ENCODE measurements at regions not wholly inside any gene's neighbourhood (a gene's known extent, or its start where the extent isn't known, plus 50 kb on each side); places are given as distances from the start of the nearest gene placed in this dataset.

DNA sequence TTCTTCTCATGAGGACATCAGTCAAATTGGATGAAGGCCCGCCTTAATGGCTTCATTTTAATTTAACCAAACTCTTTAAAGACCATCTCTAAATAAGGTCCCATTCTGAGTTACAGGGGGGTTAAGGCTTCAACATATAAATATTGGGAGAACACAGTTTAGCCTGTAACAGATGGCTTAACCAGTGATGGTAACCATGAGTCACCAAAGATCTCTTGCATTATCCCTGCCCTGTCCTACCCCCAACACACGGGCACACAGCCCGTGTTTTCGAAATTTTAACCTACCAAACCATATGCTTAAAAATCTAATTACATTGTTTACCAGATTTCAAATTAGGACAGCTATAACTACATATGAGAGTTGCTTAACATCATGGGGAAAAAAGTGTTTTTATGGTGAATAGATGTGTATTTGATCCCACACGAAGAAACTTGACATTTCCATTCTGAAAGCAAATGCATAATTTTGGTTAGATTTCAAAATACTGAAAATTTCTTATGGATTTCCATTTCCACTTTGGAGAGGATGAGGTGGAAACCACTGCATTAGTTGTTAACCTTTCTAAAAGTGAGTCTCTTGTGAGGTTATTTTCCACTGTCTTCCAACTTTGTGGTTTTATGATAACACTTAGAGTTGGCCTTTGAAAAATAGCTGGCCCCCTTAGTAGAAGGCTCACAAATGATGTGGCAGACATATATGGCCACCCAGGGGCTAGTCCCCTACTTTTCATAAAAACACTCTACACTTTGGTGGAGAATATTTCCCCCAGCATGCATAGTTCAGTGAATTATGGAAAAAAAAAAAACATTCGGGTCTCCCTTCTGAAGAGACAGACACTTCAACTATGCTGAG is 849.3 kb downstream of the TLE1 start:
- no peak for DNase-seq (ENCODE audit: low read depth)

DNA sequence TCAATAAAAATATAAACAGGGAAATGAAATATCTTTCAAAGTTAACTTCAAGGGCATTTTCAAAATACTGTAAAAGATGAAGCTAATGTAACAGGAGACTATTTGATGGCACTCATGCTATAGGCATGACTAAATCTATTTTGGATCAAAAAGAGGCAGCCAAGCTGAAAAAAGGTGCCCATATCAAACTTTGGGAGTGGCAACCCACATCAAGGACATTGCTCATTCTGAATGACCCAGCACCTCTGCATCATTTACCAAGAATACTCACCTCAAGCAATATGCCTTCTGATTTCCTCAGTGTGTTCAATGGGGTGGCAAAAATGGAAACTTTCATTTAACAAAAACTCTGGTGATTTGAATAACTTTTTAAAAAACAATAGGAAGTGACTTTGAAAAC is 853.3 kb downstream of the TLE1 start:
- no peak for DNase-seq (ENCODE audit: low read depth)

DNA sequence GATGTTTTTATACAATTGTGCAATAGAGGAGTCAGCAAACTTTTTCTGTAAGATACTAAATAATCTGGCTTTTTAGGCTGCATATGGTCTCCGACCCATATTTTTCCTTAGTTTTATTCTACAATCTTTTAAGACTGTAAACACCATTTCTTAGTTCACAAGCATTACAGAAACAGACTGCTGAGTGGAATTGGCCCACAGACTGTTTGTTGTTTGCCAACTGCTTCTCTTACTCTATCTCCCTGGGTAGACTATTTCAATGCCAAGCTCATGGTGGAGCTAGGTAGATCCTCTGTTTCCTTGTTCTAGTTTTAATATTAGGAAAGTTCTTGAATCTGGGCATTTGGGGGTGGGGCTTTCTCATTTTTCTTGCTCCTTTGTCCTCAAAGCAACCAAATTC is 857.6 kb downstream of the TLE1 start:
- DNase-seq (ENCODE audit: low read depth) = no peak

- DNase-seq (ENCODE audit: low read depth) = no peak
Observed at GRCh38 chr9:80811656-80812055, 877.7 kb downstream of the TLE1 start.

- DNase-seq (ENCODE audit: low read depth) = no peak
Observed at GRCh38 chr9:80811003-80811402, 878.3 kb downstream of the TLE1 start.

- no peak for DNase-seq (ENCODE audit: low read depth)
Observed at GRCh38 chr9:80806671-80807070, 882.7 kb downstream of the TLE1 start.

GRCh38 chr9:80804873-80805272 is 884.5 kb downstream of the TLE1 start:
- DNase-seq (ENCODE audit: low read depth) = no peak

GRCh38 chr9:80797831-80798688 is 891.3 kb downstream of the TLE1 start:
- no peak for DNase-seq (ENCODE audit: low read depth)

DNA sequence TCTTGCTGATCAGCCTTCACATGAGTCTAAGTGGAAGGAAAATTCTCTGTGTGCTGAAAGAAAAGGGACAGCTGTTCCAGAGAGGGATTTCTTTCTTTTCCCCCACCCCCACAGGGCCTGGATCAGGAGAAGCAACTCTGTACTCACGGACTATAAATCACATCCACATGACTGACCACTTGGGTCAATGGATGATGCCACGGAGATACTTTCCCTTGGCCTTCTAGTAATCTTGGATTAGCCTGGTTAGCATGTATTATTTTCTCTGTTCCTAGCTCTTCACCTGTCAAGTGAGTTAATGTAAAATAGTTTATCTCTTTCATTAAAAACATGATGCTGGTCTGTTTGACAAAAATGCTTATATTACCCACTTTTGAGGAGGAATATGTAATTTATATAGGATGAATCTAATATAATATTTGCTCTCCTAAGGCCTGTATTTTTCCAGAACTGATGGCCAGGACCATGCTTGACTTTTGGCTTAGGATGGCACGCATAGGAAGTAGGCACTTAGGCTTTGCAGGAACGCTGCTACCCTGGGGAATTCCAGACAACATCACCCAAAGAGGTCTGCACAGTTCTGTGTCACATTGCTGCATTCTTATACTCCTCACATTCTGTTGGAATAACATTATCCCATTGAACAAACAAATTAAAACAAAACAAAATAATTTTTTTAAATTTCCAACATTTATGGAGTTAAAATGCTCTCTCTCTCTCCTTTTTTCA is 892.1 kb downstream of the TLE1 start:
- no peak for DNase-seq (ENCODE audit: low read depth)

DNA sequence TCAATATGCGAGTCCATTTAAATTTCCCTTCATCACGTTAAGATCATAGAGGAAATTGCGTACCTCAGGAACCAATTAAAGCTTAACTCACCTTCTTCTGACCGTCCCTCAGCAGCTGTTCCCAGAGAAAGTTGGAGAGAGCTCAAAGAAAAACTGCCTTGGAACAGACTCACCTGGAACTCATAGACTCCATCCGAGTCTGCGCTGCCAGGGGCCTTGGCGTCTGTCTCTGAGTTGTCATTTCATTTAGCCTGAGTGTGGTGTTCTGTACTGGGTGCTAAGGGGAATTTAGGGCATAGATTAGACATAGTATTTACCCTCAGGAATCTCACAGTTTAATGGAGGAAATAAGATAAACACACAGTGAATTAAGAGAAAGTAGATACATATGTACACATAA is 892.7 kb downstream of the TLE1 start:
- no peak for DNase-seq (ENCODE audit: low read depth)

DNA sequence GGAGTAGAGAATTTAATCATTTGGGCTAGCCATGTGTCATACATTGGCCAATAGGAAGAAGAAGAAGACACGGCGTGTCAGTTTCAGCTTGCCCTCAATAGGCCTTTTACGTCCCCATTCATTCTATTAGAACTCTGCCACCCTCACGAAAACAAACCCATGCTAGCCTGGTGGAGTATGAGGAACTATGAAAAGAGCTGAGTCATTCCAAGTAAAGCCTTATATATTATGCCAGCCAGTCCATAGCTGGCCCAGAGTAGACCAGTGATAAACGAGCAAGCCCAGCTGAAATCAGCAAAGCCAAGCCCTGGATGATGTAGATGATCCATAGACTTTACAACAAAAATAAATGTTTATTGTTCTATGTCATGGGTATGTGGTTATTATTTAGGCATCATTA is 895.1 kb downstream of the TLE1 start:
- no peak for DNase-seq (ENCODE audit: low read depth)

DNA sequence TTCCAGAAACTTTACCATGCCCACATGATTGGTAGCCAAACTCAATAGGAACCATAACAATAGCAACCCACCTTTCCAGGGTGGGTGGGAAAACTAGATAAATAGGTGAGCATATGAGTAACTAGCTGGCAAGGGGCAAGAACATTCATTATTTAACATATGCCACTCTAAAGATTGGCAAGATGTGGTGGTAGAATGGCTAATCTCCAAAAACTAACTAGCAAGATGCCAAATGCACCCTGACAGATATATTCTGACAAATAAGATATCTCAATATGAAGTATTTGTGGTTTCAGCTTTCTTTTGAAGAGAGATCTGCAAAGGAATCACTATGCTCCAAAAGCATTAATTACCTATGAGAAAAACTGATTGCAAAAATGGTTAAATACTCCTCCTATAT is 895.6 kb downstream of the TLE1 start:
- no peak for DNase-seq (ENCODE audit: low read depth)

DNA sequence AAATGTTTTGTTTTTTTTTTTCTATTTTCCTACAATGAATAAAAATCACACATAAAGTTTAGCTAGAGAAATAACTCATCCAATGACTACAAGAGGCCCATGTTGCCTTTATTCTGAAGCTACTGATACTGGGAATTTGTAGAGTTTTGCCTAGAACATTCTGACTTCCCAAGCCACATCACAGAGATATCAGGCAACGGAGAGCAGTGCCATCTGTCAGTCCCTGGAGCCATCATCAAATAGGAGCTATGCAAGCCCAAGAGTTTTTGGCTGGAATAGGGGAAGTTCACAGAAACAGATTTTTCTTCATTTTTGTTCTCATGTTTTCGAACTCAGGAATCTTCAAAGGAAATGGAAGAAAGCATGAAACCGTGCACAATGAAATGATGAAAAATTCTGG is 896.6 kb downstream of the TLE1 start:
- DNase-seq (ENCODE audit: low read depth) = no peak

GRCh38 chr9:80791836-80792235 is 897.5 kb downstream of the TLE1 start:
- no peak for DNase-seq (ENCODE audit: low read depth)

- DNase-seq (ENCODE audit: low read depth) = no peak
Observed at GRCh38 chr9:80790764-80791163, 898.6 kb downstream of the TLE1 start.

- no peak for DNase-seq (ENCODE audit: low read depth)
Observed at GRCh38 chr9:80789831-80790230, 899.5 kb downstream of the TLE1 start.

DNA sequence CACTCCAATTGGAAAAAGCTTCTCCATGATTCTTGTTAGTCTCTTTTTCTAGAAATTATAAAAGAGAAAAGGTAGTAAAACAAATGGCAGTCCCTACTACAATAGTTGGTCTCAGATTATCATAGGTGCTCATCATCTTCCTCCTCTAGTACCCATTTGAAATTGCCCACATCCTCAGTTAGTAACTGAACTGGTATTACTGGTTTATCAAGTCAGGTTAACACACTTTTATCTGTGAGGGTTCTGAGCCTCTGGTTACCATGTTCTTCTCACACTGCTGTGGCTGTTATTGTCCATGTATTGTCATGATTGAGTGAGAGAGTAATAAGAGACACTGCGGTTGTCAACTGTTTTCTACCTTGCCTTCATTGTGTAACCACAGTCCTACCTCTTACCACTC is 901.7 kb downstream of the TLE1 start:
- no peak for DNase-seq (ENCODE audit: low read depth)

- no peak for DNase-seq (ENCODE audit: low read depth)
Observed at GRCh38 chr9:80784647-80785046, 904.7 kb downstream of the TLE1 start.

- DNase-seq (ENCODE audit: low read depth) = no peak
Observed at GRCh38 chr9:80775971-80776370, 913.4 kb downstream of the TLE1 start.

DNA sequence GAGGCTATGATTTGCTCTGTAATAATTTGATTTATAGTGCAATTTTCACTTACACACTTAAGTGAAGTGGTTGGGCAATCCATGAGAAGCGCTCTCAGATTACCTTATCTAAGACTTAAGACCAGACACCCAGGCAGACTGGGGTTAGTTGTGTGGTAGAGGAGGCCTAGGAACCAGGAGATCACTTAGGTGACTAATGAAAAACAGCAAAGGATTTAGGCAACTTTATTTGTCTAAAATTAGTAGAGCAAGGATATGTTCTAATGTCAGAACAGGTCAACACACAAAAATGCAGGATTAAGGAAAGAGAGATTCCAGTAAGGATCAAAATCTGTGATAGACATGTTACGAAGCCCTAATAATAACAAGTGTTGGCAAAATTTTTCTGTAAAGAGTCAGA is 913.8 kb downstream of the TLE1 start:
- DNase-seq (ENCODE audit: low read depth) = no peak

DNA sequence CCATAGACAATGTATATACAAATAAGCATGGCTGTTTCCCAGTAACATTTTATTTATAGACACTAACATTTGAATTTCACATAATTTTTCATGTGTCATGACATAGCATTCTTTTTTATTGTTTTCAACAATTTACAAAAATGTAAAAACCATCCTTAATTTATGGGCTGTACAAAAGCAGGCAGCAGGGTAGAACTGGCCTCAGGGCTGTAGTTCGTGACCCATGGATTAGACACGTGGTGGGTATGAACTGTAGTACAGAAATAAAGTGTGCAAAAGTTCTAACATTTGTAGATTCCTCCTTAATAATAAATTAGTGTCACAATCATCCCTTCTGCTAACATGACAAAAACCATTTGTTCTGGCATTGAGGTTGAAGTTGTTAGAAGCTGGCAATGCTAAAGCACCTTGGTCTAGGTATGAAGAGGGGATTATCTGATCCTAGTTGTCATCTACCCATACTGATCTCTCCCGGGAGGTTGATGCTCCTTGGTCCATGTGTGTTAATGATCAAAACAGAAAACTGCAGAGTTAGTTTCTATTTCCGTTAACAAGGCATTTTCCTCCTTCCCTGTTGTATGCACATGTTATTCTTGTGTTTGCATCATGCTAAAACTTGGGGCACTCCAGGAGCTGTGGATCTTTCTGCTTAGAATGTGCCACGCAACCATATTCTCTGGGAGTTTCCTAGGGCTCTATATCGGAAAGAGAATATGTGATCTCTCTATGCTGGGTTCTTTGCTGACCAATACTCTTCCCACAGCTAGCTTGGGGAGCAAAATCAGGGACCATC is 917.6 kb downstream of the TLE1 start:
- no peak for DNase-seq (ENCODE audit: low read depth)

GRCh38 chr9:80763536-80763935 is 925.8 kb downstream of the TLE1 start:
- DNase-seq (ENCODE audit: low read depth) = no peak
